MM.1S (cell line): ENCODE measurements at regions not wholly inside any gene's neighbourhood (a gene's known extent, or its start where the extent isn't known, plus 50 kb on each side); places are given as distances from the start of the nearest gene placed in this dataset.

ENCODE experiments used
- EZH2phosphoT487 ChIP-seq: fragments of 300-600 bp; sonication (generic); IDR thresholded peaks from 2 replicates; pipeline ENCODE4 v1.6.1; 2018; ENCODE audit warnings: antibody characterized with exemption, low read length
- TF ChIP-seq, protein P1 (sequence below): fragments of 300-600 bp; sonication (generic); IDR thresholded peaks from 2 replicates; pipeline ENCODE4 v1.5.1; 2016; ENCODE audit warnings: antibody characterized with exemption, low read length, mixed read lengths

DNA sequence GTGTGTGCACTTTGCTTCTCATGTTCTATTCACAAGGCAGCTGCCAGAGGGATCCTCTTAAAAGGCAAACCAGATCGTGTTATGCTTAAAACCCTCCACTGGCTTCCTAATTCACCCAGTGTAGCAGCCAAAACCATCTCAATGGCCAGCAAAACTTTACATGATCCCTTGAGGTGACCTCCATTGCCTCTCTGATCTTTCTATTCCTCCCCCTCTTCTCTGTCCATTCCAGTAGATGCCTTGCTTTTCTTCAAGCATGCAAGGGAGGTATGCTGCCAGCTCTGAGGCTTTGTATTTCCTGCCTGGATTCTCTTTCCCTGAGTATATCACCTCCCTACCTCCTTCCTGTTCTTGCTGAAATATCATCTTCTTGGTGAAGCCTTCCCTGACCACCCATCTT lies 93.2 kb upstream of the KCNK2 start:
- TF ChIP-seq, protein P1, sequence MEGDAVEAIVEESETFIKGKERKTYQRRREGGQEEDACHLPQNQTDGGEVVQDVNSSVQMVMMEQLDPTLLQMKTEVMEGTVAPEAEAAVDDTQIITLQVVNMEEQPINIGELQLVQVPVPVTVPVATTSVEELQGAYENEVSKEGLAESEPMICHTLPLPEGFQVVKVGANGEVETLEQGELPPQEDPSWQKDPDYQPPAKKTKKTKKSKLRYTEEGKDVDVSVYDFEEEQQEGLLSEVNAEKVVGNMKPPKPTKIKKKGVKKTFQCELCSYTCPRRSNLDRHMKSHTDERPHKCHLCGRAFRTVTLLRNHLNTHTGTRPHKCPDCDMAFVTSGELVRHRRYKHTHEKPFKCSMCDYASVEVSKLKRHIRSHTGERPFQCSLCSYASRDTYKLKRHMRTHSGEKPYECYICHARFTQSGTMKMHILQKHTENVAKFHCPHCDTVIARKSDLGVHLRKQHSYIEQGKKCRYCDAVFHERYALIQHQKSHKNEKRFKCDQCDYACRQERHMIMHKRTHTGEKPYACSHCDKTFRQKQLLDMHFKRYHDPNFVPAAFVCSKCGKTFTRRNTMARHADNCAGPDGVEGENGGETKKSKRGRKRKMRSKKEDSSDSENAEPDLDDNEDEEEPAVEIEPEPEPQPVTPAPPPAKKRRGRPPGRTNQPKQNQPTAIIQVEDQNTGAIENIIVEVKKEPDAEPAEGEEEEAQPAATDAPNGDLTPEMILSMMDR, result no peak
- TF ChIP-seq EZH2phosphoT487, result no peak
